ENCODE measurements at regions not wholly inside any gene's neighbourhood (a gene's known extent, or its start where the extent isn't known, plus 50 kb on each side); places are given as distances from the start of the nearest gene placed in this dataset.

GRCh38 chr13:48909056-48909389 lies 66.7 kb upstream of the FNDC3A start:
- DNase-seq (no peak), ATAC-seq (ENCODE audit: poor library complexity) (no peak)
- Mint-ChIP-seq H3K4me3 (no peak overlapping the region), H3K4me1 (ENCODE audit: low read depth) (no peaks in the 10 kb centered on the region), H3K9me3 (no peaks in the 10 kb centered on the region), H3K27ac (no peak overlapping the region), H3K27me3 (no peaks in the 10 kb centered on the region), H3K36me3 (ENCODE audit: low read depth) (no peaks in the 10 kb centered on the region)
- Histone ChIP-seq H3K4me1 (ENCODE audit: insufficient read depth, low read length) (no peaks in the 10 kb centered on the region), H3K9me3 (ENCODE audit: control insufficient read depth in 1 of 2, insufficient read depth in 1 of 2, low read length in 2 of 2) (no peaks in the 10 kb centered on the region), H3K27ac (ENCODE audit: low read depth in 1 of 2, low read length in 2 of 2) (no peak overlapping the region), H3K4me3 (ENCODE audit: low read length) (no peak overlapping the region), H3K27me3 (ENCODE audit: control insufficient read depth in 1 of 2, insufficient read depth in 2 of 2, low read length in 2 of 2) (no peaks in the 10 kb centered on the region), H3K36me3 (ENCODE audit: insufficient read depth, low read length) (no peaks in the 10 kb centered on the region)
- intact Hi-C loops (cut with DNase I, micrococcal nuclease), result no loop called here
- ChIA-PET POLR2A (no interaction called here), CTCF (no interaction called here)
- no peak for TF ChIP-seq CTCF (IDR thresholded peaks at IDR 0.05)

- no peak for ATAC-seq (ENCODE audit: poor library complexity)
- POLR2A ChIA-PET, result no interaction called here
These were observed 65.0 kb upstream of the FNDC3A start for GRCh38 chr13:48910686-48911085.

GRCh38 chr13:48919751-48920150 lies 56.0 kb upstream of the FNDC3A start:
- Mint-ChIP-seq H3K27ac (no peak overlapping the region), H3K36me3 (ENCODE audit: low read depth) (no peaks in the 10 kb centered on the region), H3K4me1 (ENCODE audit: low read depth) (no peaks in the 10 kb centered on the region), H3K9me3 (peaks cover 2% of the 10 kb centered on the region), H3K4me3 (no peak overlapping the region), H3K27me3 (peaks cover 6% of the 10 kb centered on the region)
- intact Hi-C loops (cut with DNase I, micrococcal nuclease), result no loop called here
- ChIA-PET POLR2A (no interaction called here), CTCF (no interaction called here)
- Histone ChIP-seq H3K27ac (ENCODE audit: low read depth in 1 of 2, low read length in 2 of 2) (no peak overlapping the region), H3K9me3 (ENCODE audit: control insufficient read depth in 1 of 2, insufficient read depth in 1 of 2, low read length in 2 of 2) (no peaks in the 10 kb centered on the region), H3K4me1 (ENCODE audit: insufficient read depth, low read length) (no peaks in the 10 kb centered on the region), H3K27me3 (ENCODE audit: control insufficient read depth in 1 of 2, insufficient read depth in 2 of 2, low read length in 2 of 2) (no peaks in the 10 kb centered on the region), H3K36me3 (ENCODE audit: insufficient read depth, low read length) (no peaks in the 10 kb centered on the region), H3K4me3 (ENCODE audit: low read length) (no peak overlapping the region)
- no peak for TF ChIP-seq CTCF (IDR thresholded peaks at IDR 0.05)
- no peak for DNase-seq
- ATAC-seq (ENCODE audit: poor library complexity), result no peak

More at GRCh38 chr13:48910686-48911085, 65.0 kb upstream of the FNDC3A start:
- H3K27ac Mint-ChIP-seq, result no peak overlapping the region
- peaks cover 4% of the 10 kb centered on the region for H3K27me3 Mint-ChIP-seq
- CTCF ChIA-PET, result no interaction called here
- TF ChIP-seq CTCF (IDR thresholded peaks at IDR 0.05), result no peak
- Histone ChIP-seq H3K27ac (ENCODE audit: low read depth in 1 of 2, low read length in 2 of 2) (no peak overlapping the region), H3K9me3 (ENCODE audit: control insufficient read depth in 1 of 2, insufficient read depth in 1 of 2, low read length in 2 of 2) (no peaks in the 10 kb centered on the region), H3K4me3 (ENCODE audit: low read length) (no peak overlapping the region), H3K4me1 (ENCODE audit: insufficient read depth, low read length) (no peaks in the 10 kb centered on the region), H3K36me3 (ENCODE audit: insufficient read depth, low read length) (no peaks in the 10 kb centered on the region), H3K27me3 (ENCODE audit: control insufficient read depth in 1 of 2, insufficient read depth in 2 of 2, low read length in 2 of 2) (no peaks in the 10 kb centered on the region)
- no peaks in the 10 kb centered on the region for H3K36me3 Mint-ChIP-seq (ENCODE audit: low read depth)
- intact Hi-C loops (cut with DNase I, micrococcal nuclease), result no loop called here
- DNase-seq, result no peak
- H3K4me3 Mint-ChIP-seq, result no peak overlapping the region
- H3K4me1 Mint-ChIP-seq (ENCODE audit: low read depth), result no peaks in the 10 kb centered on the region
- H3K9me3 Mint-ChIP-seq, result no peaks in the 10 kb centered on the region

All from CD4-positive, alpha-beta T cell (primary cell).